DMS153 treated with DMSO at 0.1 percent for 48 hours (cell line): ENCODE measurements at regions not wholly inside any gene's neighbourhood (a gene's known extent, or its start where the extent isn't known, plus 50 kb on each side); places are given as distances from the start of the nearest gene placed in this dataset.
A peak's percentile ranks its signal among the peaks of the same experiment; 100 is the strongest.
"Not testable (repeated sequence)": the region's sequence is repeated elsewhere in the genome, so short reads cannot be mapped to it uniquely, and the experiment has no call there.

ENCODE experiments used
- DNase-seq: peaks from one replicate; lab custom pipeline; 2025; ENCODE audit not compliant: unreplicated experiment; lab: John Stamatoyannopoulos, UW

DNA sequence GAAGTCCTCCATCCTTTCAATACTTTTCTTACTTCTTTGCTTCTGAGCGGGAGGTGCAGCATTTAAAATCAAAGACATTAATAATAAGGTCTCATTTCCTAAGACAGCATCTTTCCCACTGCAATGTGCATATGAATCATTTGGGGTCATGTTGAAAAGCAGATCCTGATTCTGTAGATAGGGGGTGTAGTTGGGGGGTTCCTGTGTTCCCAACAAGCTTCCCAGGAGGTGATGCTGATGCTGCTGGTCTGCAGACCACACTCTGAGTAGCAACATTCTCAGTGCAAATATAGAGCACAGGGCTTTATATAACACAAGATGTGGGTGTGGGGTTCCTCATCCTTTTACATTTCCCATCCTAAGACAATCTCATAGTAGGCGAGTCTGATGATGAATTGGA lies 126.5 kb upstream of the PALM2AKAP2 start:
- DNase-seq = no peak

- DNase-seq = not testable (repeated sequence)
Observed at GRCh38 chr9:109663978-109664377, 116.0 kb upstream of the PALM2AKAP2 start.

GRCh38 chr9:109665736-109666135 lies 114.3 kb upstream of the PALM2AKAP2 start:
- DNase-seq = peak; percentile 35

DNA sequence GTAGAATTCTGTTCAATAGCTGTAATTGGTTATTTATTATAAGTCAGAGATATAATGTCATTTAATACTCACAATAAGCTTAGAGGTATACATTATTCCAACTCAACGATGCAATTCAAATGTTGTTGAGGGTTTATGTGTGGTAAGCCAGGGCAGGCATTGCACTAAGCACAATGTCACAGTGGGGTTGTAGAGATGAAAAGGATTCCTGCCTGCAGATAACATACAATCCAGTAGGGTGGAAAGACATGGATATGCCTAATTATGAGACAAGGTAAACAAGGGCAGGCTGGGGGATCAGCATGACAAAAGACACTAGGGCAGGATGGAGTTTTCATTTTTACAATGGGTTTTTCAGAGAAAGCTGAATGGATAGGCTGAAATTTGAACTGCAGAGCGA lies 98.7 kb upstream of the PALM2AKAP2 start:
- DNase-seq = no peak

GRCh38 chr9:109682227-109682626 lies 97.8 kb upstream of the PALM2AKAP2 start:
- no peak for DNase-seq

DNA sequence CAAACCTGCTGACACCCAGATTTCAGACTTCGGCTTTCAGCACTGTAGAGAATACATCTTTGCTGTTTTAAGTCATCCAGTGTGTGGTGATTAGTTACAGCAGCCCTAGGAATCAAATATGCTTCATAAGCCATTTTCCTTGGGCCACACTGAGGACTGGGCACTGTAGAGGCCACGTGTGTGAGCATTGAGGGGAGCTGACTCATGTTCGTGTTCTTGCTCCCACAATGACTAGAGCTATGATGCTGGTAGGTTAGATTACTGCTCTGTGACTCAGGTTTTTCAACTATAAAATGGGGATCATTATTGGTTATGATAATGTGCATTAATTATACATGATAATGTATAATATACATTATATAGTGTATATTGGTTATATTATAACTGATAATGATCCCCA lies 96.5 kb upstream of the PALM2AKAP2 start:
- no peak for DNase-seq

GRCh38 chr9:109689701-109690100 lies 90.3 kb upstream of the PALM2AKAP2 start:
- no peak for DNase-seq

- no peak for DNase-seq
Observed at GRCh38 chr9:109699019-109699418, 81.0 kb upstream of the PALM2AKAP2 start.

- DNase-seq = no peak
Observed at GRCh38 chr9:109704546-109704945, 75.5 kb upstream of the PALM2AKAP2 start.

DNA sequence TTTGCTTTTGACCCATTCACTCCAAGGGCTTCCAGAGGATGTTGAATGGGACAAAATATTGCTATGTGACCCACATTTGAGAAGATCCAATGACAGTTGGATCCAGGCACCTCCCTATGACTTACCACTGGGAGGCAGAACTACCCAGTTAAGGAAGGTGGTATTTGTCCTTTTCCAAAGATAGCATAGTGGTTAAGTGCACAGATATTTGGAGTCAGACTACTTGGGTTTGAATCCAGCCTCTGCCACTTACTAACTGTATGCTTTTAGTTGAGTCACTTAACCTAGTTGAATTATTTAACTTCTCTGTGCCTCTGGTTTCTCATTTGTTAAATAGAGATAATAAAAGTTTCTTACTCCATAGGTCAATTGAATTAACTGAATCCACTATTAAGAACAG lies 74.5 kb upstream of the PALM2AKAP2 start:
- no peak for DNase-seq

- no peak for DNase-seq
Observed at GRCh38 chr9:109707355-109707754, 72.6 kb upstream of the PALM2AKAP2 start.

- DNase-seq = no peak
Observed at GRCh38 chr9:109708451-109708945, 71.5 kb upstream of the PALM2AKAP2 start.

- DNase-seq = no peak
Observed at GRCh38 chr9:109709866-109710265, 70.1 kb upstream of the PALM2AKAP2 start.

DNA sequence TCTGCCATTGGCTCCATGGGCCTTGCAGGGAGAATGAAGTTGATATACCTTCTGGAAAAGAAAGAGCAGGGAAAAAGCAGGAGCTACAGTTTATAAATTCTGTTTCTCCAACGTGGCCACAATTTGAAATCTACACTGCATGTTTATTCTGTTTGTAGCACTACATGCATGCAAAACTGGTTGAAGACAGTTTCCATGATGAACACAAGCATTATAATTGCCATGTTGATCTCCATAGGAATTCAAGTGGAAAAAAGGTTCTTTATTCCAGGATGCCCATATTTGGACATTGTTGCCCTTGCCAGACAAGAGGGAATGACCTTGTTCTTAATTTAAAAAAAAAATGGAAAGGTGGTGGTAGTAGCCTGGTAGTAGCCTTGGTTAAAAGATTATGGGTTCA lies 69.2 kb upstream of the PALM2AKAP2 start:
- no peak for DNase-seq

DNA sequence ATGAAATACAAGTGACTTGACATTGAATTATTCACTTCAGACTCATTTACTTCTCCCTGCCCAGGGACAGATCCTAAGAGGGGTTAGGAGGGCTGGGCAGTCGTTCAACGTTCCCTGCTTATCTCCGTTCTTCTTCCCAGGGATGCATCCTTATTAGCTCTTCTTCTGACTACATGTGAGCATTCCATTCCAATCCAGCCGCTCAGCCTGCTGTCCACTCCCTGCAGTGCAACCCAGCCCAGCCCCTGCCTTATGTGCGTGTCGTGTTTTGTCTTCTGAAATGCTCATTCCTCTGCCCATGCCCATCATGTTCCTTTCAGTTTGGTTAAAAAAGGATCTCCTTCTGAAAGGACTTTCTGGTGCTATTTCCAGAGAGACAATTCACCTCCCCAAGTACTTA lies 64.7 kb upstream of the PALM2AKAP2 start:
- DNase-seq = no peak

DNA sequence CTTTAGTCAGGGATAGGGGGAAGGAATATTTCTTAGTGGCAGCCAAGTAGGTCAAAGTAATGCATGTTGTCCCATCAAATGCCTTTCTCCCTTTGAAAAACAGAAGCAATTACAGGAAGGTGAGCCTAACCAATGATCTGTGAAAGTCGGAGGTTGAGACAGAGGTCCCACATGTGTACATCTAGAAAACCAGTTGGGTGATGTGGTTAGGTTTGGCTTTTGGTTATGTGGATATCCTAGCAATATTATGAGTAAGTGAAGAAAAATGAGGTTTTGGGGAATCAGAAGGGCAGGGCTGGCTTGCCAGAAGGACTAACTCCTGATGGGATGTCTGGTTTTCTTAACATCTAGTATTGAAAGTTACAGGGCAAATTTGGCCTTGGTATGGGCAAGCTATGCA lies 63.4 kb upstream of the PALM2AKAP2 start:
- DNase-seq = no peak

GRCh38 chr9:109717342-109717741 lies 62.7 kb upstream of the PALM2AKAP2 start:
- no peak for DNase-seq

DNA sequence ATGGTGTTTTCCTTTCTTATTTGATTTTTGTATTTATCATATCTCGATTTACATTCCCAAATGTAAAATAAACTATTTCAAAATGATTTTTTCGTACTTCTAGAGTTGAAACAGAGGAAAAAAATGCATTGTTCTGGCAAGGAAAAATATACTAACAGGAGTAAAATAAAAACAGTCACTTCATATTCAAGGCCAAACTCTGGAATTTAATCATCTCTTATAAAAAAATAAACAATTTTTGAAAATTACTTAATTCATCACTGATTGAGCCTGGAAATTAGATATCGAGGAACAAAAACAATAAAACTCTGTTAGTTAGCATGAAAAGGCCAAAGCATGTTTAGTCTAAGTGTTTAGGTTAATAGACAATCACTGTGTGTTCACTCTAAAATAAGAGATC lies 61.1 kb upstream of the PALM2AKAP2 start:
- DNase-seq = no peak

DNA sequence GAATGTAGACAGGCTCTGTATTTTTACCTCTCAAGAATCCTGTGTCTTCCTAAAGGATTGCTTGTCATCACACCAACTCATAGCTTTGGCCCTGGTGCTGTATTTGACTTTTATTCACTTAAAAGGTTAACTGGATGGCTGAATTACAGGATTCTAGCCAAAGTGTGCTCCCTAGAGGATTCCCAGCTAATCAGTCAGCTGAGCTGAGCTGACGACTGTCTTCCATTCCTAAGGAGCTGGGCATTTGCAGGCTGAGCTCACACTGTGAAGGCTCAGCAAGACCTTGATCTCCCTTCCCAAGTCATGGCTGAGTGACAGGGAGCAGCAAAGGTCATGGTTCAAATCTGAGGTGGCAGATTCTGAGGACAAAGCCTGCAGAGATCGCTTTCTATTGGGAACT lies 59.0 kb upstream of the PALM2AKAP2 start:
- DNase-seq = no peak

- no peak for DNase-seq
Observed at GRCh38 chr9:109722007-109722406, 58.0 kb upstream of the PALM2AKAP2 start.

GRCh38 chr9:109723781-109724180 lies 56.2 kb upstream of the PALM2AKAP2 start:
- DNase-seq = no peak

GRCh38 chr9:109725460-109725859 lies 54.5 kb upstream of the PALM2AKAP2 start:
- no peak for DNase-seq

- DNase-seq = no peak
Observed at GRCh38 chr9:109726119-109726518, 53.9 kb upstream of the PALM2AKAP2 start.
